Panc1 (cell line): ENCODE measurements at regions not wholly inside any gene's neighbourhood (a gene's known extent, or its start where the extent isn't known, plus 50 kb on each side); places are given as distances from the start of the nearest gene placed in this dataset.

ENCODE experiments used
- ATAC-seq: fragments of 200-7000 bp; cut with Tn5 transposase; 2 replicates; pipeline ENCODE4 v1.9.1; 2020; ENCODE audit warnings: mild to moderate bottlenecking, moderate library complexity
- BruUV-seq: library from RNA; stranded (reverse); fragments of 400-500 nt; replicated peaks from 2 replicates; lab custom pipeline; 2021; lab: Mats Ljungman, UMichigan
- CTCF ChIA-PET: fragments of 300-600 bp; sonication (Branson Sonifier 250); formaldehyde crosslinking; loops from one replicate; lab custom pipeline; 2022; ENCODE audit warnings: antibody characterized with exemption; lab: Charles Lee
- POLR2A ChIA-PET: fragments of 300-600 bp; sonication (Branson Sonifier 250); formaldehyde crosslinking; loops from one replicate; lab custom pipeline; 2022; ENCODE audit warnings: antibody characterized with exemption; lab: Charles Lee
- DNase-seq: peaks from one replicate; pipeline ENCODE4 v3.0.0-alpha.2; 2010; ENCODE audit warnings: low read depth, low spot score
- H3K27ac ChIP-seq: 2 replicates; pipeline ENCODE4 v1.5.1; 2011; ENCODE audit warnings: mild to moderate bottlenecking, low read length, inconsistent platforms
- H3K27me3 ChIP-seq: fragments of 200-500 bp; sonication (Bioruptor generic); 2 replicates; pipeline ENCODE4 v1.6.0; 2014; ENCODE audit warnings: low read length, inconsistent platforms; ENCODE audit not compliant: control insufficient read depth, insufficient read depth
- H3K36me3 ChIP-seq: fragments of 200-500 bp; sonication (Bioruptor generic); 2 replicates; pipeline ENCODE4 v1.5.1; 2014; ENCODE audit warnings: inconsistent platforms, mild to moderate bottlenecking, low read length, moderate library complexity; ENCODE audit not compliant: control insufficient read depth, insufficient read depth
- H3K4me1 ChIP-seq: 2 replicates; pipeline ENCODE4 v1.5.1; 2011; ENCODE audit warnings: inconsistent platforms, mild to moderate bottlenecking, low read length, moderate library complexity; ENCODE audit not compliant: control insufficient read depth, insufficient read depth
- H3K4me3 ChIP-seq, 2 experiments: 2 replicates each; pipeline ENCODE4 v1.5.1; 2011 to 2012; ENCODE audit warnings: low read depth in 2 of 2, low read length in 2 of 2, mild to moderate bottlenecking in 2 of 2, inconsistent platforms in 1 of 2, moderate library complexity in 1 of 2
- H3K9me3 ChIP-seq: fragments of 200-500 bp; sonication (Bioruptor generic); 2 replicates; pipeline ENCODE4 v1.5.1; 2014; ENCODE audit warnings: low read depth, mild to moderate bottlenecking, inconsistent platforms, low read length, moderate library complexity; ENCODE audit not compliant: control insufficient read depth, insufficient read depth
- POLR2AphosphoS5 ChIP-seq: IDR thresholded peaks from 2 replicates; pipeline ENCODE4 v1.6.1; 2012; ENCODE audit warnings: mild to moderate bottlenecking, low read depth, low read length, moderate library complexity
- SIN3A ChIP-seq: IDR thresholded peaks from 2 replicates; pipeline ENCODE4 v1.6.1; 2012; ENCODE audit warnings: low read depth, mild to moderate bottlenecking, low read length, moderate library complexity, borderline replicate concordance; ENCODE audit not compliant: insufficient read depth
- TCF7L2 ChIP-seq: IDR thresholded peaks from 2 replicates; pipeline ENCODE4 v1.6.1; 2011; ENCODE audit warnings: mild to moderate bottlenecking, low read depth, low read length, inconsistent platforms
- in situ Hi-C: cut with HindIII; loops from 2 replicates; pipeline ENCODE4 v1.10.0; 2016; ENCODE audit warnings: low sequenced_read_pairs, low pct_unique_long_range_greater_than_20kb
- intact Hi-C: fragments of 100-400 bp; cut with micrococcal nuclease; formaldehyde crosslinking; loops from one replicate; pipeline ENCODE4 v1.10.0; 2022; ENCODE audit not compliant: unreplicated experiment
- TF ChIP-seq, protein P1 (sequence below): fragments of 450-650 bp; IDR thresholded peaks from 2 replicates; pipeline ENCODE4 v1.5.1; 2017; ENCODE audit warnings: mild to moderate bottlenecking
- TF ChIP-seq, protein P2 (sequence below), 2 experiments: IDR thresholded peaks; 2 replicates each; pipeline ENCODE4 v1.6.1; 2011 to 2012; ENCODE audit warnings: low read depth in 2 of 2, control low read depth in 1 of 2, low read length in 1 of 2, mild to moderate bottlenecking in 1 of 2, moderate library complexity in 1 of 2; ENCODE audit not compliant: insufficient read depth in 1 of 2

DNA sequence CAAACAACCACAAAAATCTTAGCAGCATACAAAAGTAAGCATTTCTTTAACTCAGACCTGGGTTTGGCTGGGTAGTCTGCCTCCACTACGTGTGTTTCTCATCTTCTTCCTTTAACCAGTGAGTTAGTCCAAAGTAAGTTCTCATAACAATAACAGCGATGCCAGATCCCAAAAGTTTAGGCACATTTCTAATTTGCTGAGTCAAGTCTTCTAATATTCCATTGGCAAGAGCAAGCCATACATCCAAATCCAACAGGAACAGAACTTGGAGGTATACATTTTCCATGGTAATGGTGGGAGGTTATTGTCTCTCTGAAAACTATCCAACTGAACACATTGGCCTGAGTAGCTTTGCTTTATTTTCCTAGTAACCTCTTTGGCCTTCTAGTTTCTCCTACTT is 115.7 kb upstream of the CNTNAP2 start:
- Histone ChIP-seq H3K36me3 (no peaks in the 10 kb centered on the region), H3K4me3 (no peak overlapping the region), H3K4me1 (no peaks in the 10 kb centered on the region), H3K27ac (no peak overlapping the region), H3K9me3 (no peaks in the 10 kb centered on the region), H3K27me3 (no peaks in the 10 kb centered on the region)
- DNase-seq: no peak
- POLR2A ChIA-PET: no interaction called here
- TF ChIP-seq, protein P1, sequence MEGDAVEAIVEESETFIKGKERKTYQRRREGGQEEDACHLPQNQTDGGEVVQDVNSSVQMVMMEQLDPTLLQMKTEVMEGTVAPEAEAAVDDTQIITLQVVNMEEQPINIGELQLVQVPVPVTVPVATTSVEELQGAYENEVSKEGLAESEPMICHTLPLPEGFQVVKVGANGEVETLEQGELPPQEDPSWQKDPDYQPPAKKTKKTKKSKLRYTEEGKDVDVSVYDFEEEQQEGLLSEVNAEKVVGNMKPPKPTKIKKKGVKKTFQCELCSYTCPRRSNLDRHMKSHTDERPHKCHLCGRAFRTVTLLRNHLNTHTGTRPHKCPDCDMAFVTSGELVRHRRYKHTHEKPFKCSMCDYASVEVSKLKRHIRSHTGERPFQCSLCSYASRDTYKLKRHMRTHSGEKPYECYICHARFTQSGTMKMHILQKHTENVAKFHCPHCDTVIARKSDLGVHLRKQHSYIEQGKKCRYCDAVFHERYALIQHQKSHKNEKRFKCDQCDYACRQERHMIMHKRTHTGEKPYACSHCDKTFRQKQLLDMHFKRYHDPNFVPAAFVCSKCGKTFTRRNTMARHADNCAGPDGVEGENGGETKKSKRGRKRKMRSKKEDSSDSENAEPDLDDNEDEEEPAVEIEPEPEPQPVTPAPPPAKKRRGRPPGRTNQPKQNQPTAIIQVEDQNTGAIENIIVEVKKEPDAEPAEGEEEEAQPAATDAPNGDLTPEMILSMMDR: no peak
- TF ChIP-seq TCF7L2: no peak
- TF ChIP-seq, protein P2, sequence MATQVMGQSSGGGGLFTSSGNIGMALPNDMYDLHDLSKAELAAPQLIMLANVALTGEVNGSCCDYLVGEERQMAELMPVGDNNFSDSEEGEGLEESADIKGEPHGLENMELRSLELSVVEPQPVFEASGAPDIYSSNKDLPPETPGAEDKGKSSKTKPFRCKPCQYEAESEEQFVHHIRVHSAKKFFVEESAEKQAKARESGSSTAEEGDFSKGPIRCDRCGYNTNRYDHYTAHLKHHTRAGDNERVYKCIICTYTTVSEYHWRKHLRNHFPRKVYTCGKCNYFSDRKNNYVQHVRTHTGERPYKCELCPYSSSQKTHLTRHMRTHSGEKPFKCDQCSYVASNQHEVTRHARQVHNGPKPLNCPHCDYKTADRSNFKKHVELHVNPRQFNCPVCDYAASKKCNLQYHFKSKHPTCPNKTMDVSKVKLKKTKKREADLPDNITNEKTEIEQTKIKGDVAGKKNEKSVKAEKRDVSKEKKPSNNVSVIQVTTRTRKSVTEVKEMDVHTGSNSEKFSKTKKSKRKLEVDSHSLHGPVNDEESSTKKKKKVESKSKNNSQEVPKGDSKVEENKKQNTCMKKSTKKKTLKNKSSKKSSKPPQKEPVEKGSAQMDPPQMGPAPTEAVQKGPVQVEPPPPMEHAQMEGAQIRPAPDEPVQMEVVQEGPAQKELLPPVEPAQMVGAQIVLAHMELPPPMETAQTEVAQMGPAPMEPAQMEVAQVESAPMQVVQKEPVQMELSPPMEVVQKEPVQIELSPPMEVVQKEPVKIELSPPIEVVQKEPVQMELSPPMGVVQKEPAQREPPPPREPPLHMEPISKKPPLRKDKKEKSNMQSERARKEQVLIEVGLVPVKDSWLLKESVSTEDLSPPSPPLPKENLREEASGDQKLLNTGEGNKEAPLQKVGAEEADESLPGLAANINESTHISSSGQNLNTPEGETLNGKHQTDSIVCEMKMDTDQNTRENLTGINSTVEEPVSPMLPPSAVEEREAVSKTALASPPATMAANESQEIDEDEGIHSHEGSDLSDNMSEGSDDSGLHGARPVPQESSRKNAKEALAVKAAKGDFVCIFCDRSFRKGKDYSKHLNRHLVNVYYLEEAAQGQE (IDR thresholded peaks at IDR 0.05; ENCODE audit: insufficient read depth in 1 of 2, low read depth in 2 of 2, low read length in 1 of 2): no peak
- TF ChIP-seq POLR2AphosphoS5: no peak
- TF ChIP-seq SIN3A: no peak
- CTCF ChIA-PET: no interaction called here
- in situ Hi-C loops (no loop called here), intact Hi-C loops (no loop called here)
- no TSS peak for BruUV-seq
- no peak for ATAC-seq

DNA sequence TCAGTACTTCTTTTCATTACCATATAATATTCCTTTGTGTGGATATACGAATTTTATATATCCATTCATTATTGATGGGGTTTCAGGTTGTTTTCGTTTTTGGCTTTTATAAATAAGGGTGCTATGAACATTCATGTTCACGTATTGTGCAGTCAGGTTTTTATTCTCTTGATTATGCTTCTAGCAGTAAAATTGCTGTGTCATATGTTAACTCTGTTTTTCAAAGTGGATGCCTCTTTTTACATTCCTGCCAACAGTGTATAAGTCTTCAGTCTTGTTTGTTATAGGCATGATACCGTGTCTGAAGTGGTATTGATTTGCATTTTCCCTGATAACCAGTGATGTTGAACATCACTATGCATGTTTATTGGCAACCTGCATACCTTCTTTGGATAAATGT is 127.1 kb upstream of the CNTNAP2 start:
- ChIA-PET POLR2A (no interaction called here), CTCF (no interaction called here)
- no peaks in the 10 kb centered on the region for H3K9me3 ChIP-seq
- H3K4me1 ChIP-seq: no peaks in the 10 kb centered on the region
- no peak overlapping the region for H3K27ac ChIP-seq
- no peak overlapping the region for H3K4me3 ChIP-seq
- H3K27me3 ChIP-seq: no peaks in the 10 kb centered on the region
- ATAC-seq: no peak
- in situ Hi-C loops (no loop called here), intact Hi-C loops (no loop called here)
- DNase-seq: no peak
- BruUV-seq: no TSS peak
- TF ChIP-seq, protein P2 (IDR thresholded peaks at IDR 0.05; ENCODE audit: insufficient read depth in 1 of 2, low read depth in 2 of 2, low read length in 1 of 2): no peak
- TF ChIP-seq POLR2AphosphoS5 (no peak), TCF7L2 (no peak), SIN3A (no peak)
- TF ChIP-seq, protein P1: no peak
- no peaks in the 10 kb centered on the region for H3K36me3 ChIP-seq
